Subcutaneous abdominal adipose tissue (tissue), 5 donors: ENCODE measurements at regions not wholly inside any gene's neighbourhood (a gene's known extent, or its start where the extent isn't known, plus 50 kb on each side); places are given as distances from the start of the nearest gene placed in this dataset.
A peak's percentile ranks its signal among the peaks of the same experiment; 100 is the strongest.
"Not testable (repeated sequence)": the region's sequence is repeated elsewhere in the genome, so short reads cannot be mapped to it uniquely, and the experiment has no call there.

ENCODE experiments used
- H3K27ac ChIP-seq: one replicate; pipeline ENCODE4 v1.7.0; 2013; ENCODE audit warnings: low read depth, mild to moderate bottlenecking, inconsistent platforms, low read length, moderate library complexity
- H3K27me3 ChIP-seq, 5 donors: one replicate each; pipeline ENCODE4 v1.7.0; 2013; ENCODE audit warnings: low read length in 5 of 5, inconsistent platforms in 1 of 5; ENCODE audit not compliant: control insufficient read depth in 5 of 5, insufficient read depth in 4 of 5
- H3K36me3 ChIP-seq, 5 donors: one replicate each; pipeline ENCODE4 v1.7.0; 2013; ENCODE audit warnings: low read length in 5 of 5; ENCODE audit not compliant: control insufficient read depth in 5 of 5, insufficient read depth in 5 of 5
- H3K4me1 ChIP-seq, 5 donors: one replicate each; pipeline ENCODE4 v1.7.0; 2013; ENCODE audit warnings: low read length in 5 of 5, mild to moderate bottlenecking in 3 of 5, moderate library complexity in 1 of 5; ENCODE audit not compliant: control insufficient read depth in 5 of 5, insufficient read depth in 5 of 5
- H3K4me3 ChIP-seq, 5 donors: one replicate each; pipeline ENCODE4 v1.7.0; 2013; ENCODE audit warnings: low read length in 5 of 5, low read depth in 1 of 5
- H3K9ac ChIP-seq, 5 donors: one replicate each; pipeline ENCODE4 v1.7.0; 2013; ENCODE audit warnings: low read length in 5 of 5, mild to moderate bottlenecking in 4 of 5, moderate library complexity in 3 of 5
- H3K9me3 ChIP-seq, 5 donors: one replicate each; pipeline ENCODE4 v1.7.0; 2013; ENCODE audit warnings: low read length in 5 of 5; ENCODE audit not compliant: control insufficient read depth in 5 of 5
- donor health status: healthy.
- donor health status: healthy.
- donor health status: healthy.
- donor health status: healthy.
- donor health status: healthy.

DNA sequence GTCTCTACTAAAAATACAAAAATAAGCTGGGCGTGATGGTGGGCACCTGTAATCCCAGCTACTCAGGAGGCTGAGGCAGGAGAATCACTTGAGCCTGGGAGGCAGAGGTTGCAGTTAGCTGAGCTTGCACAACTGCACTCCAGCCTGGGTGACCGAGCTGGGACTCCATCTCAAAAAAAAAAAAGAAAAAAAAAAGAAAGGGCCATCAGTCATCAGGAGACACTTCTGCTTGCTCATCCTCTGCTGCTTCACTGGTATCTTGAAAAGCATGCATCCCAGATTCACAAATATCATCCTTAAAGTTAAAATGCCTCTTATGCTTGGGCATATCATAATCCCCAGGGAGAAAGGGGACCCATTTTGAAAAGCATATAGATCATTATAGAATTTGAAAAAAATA, 176.6 kb upstream of the NR2F2 start:
- Histone ChIP-seq H3K9me3 (no peaks in the 10 kb centered on the region), H3K4me1 (peaks cover 0 to 10% (median 6%) of the 10 kb centered on the region in 5 donors), H3K27ac (no peak overlapping the region), H3K36me3 (no peaks in the 10 kb centered on the region), H3K4me3 (no peak overlapping the region), H3K27me3 (no peaks in the 10 kb centered on the region), H3K9ac (no peak overlapping the region)

DNA sequence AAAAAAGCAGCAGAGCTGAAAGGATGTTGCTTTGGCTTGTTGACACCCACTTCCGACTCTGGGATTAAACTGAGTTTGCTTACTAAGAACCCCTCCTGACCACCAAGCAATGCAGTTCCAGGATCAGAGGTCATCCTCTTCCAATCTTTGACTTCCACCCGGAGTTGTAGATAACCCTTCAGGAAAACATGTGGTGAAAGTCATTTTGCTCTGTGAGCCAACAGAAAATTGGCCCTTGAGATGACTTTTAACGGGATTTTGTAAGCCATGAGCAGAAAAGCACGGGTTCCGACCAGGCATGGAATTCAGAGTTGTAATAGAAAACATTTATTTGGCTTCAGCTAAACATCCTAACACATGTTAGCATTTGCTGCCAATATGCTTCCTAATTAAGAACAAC, 171.6 kb upstream of the NR2F2 start:
- Histone ChIP-seq H3K36me3 (no peaks in the 10 kb centered on the region), H3K4me3 (no peak overlapping the region), H3K9me3 (no peaks in the 10 kb centered on the region), H3K9ac (no peak overlapping the region), H3K27ac (no peak overlapping the region), H3K27me3 (no peaks in the 10 kb centered on the region), H3K4me1 (peaks cover 2 to 28% (median 16%) of the 10 kb centered on the region in 5 donors)

DNA sequence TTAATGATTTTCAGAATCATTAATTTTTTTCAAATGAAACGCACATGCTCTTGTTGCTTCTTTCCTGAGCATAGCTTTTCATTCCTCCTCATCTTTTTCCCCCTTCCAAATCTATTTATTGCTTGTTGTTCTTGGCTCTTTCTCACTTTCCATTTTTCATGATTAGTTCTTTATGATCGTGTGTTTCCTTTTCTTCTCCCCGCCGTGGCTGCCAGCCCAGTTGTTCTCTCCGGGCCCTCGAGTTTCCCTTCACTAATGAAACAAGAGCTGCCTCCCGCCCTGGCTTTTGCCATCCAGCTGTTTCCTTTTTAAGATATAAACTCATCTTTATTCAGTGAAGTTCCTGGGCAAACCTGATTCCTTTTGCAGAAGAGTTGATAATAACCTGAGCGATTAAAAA, 170.2 kb upstream of the NR2F2 start:
- H3K9ac ChIP-seq, result peak overlapping the region in 1 of 5 donors; percentile 25
- H3K4me3 ChIP-seq, result no peak overlapping the region
- H3K9me3 ChIP-seq, result no peaks in the 10 kb centered on the region
- peaks cover 2 to 28% (median 16%) of the 10 kb centered on the region in 5 donors for H3K4me1 ChIP-seq
- no peaks in the 10 kb centered on the region for H3K36me3 ChIP-seq
- peak overlapping the region; percentile 15 for H3K27ac ChIP-seq
- H3K27me3 ChIP-seq, result no peaks in the 10 kb centered on the region

DNA sequence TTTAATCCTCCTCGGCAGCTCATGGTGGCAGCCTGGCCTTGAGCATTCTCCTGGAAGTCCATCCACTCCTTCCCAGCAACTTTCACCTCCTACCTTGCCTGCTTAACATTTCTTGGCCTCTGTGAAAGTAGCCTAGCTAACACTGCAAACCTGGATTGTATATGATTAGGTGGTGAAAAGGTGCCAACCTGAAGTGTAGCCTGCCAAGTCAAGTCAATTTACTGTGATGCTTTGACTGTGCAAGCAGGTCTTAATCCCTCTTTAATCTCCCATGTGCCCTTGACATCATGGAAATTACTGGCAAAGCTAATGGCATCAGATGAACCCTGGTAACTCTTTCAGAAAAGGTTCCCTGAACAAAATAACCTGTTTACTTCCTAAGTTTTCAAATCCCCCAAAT, 169.7 kb upstream of the NR2F2 start:
- Histone ChIP-seq H3K4me3 (no peak overlapping the region), H3K27ac (peak overlapping the region; percentile 15), H3K9ac (peak overlapping the region in 1 of 5 donors; percentile 25), H3K27me3 (no peaks in the 10 kb centered on the region), H3K4me1 (peaks cover 2 to 28% (median 16%) of the 10 kb centered on the region in 5 donors), H3K9me3 (no peaks in the 10 kb centered on the region), H3K36me3 (no peaks in the 10 kb centered on the region)

DNA sequence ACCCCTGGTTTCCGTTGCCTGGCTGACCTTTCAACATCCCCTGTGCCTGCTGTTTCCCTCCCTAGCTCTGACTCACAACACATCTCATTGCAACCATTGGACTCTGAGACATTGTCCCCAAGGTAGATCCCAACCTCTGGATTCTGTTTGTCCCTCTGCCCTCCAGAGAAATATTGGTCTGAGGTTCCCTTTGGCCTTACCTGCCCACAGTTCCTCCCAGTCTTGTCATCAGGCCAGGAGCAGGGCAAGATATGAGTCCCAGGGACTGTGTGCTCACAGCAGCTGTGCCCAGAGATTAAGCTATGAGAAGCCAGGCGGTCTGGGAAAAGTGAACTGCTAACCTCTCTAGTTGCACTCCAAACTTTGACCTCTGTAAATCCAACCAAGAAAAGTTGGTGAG, 168.2 kb upstream of the NR2F2 start:
- no peak overlapping the region for H3K4me3 ChIP-seq
- no peaks in the 10 kb centered on the region for H3K9me3 ChIP-seq
- peaks cover 2 to 28% (median 16%) of the 10 kb centered on the region in 5 donors for H3K4me1 ChIP-seq
- no peak overlapping the region for H3K9ac ChIP-seq
- H3K36me3 ChIP-seq, result no peaks in the 10 kb centered on the region
- no peaks in the 10 kb centered on the region for H3K27me3 ChIP-seq
- H3K27ac ChIP-seq, result no peak overlapping the region

DNA sequence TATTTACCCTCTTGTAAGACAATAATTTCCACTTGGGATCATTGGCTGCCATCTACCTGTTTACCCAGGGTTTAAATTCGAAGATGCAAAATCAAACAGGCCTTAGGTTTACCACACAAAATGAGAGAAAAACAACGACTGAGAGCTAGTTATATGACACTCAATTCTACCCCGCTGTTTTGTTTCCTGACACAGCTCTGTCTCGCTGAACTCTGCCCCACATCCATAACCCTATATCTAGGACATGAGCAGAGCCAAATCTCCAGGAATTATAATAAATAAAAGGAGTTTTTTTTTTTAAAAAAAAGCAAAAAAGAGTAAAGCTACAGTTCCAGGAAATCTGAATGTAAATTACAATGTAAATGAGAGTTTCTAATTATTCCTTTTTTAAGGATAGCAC, 165.4 kb upstream of the NR2F2 start:
- no peaks in the 10 kb centered on the region for H3K9me3 ChIP-seq
- no peaks in the 10 kb centered on the region for H3K36me3 ChIP-seq
- peaks cover 0 to 8% (median 3%) of the 10 kb centered on the region in 5 donors for H3K4me1 ChIP-seq
- H3K4me3 ChIP-seq, result no peak overlapping the region
- H3K27me3 ChIP-seq, result no peaks in the 10 kb centered on the region
- H3K9ac ChIP-seq, result no peak overlapping the region
- no peak overlapping the region for H3K27ac ChIP-seq

DNA sequence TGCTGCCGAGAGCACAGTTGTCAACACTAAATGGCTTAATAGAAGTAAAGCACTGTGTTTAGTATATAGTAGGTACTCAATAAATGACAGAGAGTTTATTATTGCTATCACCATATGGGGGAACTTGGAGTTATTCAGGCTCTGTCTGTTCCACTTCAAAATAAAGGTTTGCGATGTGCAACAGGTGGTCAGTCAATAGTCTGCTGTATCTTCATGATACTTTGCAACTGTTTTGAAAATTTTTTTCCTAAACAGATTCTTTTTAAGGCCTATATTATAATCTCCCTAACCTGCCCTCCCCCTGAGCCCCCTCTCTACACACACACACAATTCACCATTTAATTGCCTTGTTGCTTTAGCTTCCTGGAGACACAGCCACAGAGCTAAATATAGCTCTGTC, 164.7 kb upstream of the NR2F2 start:
- Histone ChIP-seq H3K27ac (no peak overlapping the region), H3K36me3 (no peaks in the 10 kb centered on the region), H3K27me3 (no peaks in the 10 kb centered on the region), H3K4me3 (no peak overlapping the region), H3K9me3 (no peaks in the 10 kb centered on the region), H3K9ac (no peak overlapping the region), H3K4me1 (peaks cover 0 to under 1% (median 0%) of the 10 kb centered on the region in 5 donors)

DNA sequence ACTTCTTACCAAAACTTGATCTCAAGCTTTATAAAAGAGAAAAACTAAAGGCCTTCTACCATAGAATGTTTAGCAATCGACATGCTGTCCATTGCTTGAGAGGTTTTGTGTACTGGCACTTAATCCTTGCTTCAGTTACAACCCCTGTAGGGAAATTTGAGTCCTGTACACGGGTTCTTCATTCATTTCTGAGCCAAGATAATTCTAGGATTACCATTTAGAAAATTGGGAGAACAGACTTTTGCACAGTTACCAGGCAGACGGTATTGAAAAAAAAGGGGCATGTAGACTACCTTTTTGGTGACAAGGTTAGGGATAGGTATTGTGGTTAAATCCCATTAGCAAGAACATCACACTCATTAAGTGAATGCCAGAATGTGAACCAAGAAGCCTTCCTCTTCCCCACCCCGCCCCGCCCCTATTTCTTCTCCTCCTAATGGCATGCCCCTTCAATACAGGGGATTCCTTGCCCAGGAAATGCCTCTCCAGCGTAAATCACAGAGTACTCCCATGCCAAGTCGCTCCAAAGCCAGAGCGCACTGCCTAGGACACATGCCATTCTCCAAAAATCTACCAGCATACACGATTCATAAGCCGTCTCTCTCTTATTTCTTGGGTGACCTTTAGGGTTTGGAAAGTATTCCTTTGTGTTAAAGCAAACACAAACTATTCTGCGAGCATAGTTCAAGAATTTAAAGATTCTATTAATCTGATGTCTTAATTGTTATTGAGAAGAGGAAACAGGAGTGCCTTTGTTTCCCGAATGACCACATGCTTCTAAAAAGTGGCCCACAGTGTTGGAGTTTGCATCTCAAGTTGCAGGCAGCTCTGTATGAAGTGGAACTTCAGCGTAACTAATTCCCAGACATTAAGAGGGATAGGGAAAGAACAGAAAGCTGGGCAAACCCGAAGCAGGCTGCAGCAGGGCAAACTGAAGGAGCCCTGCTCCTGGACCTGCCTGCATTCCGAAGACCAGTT, 164.0 kb upstream of the NR2F2 start:
- Histone ChIP-seq H3K27ac (no peak overlapping the region), H3K9me3 (no peaks in the 10 kb centered on the region), H3K4me3 (no peak overlapping the region), H3K27me3 (no peaks in the 10 kb centered on the region), H3K4me1 (no peaks in the 10 kb centered on the region), H3K9ac (no peak overlapping the region), H3K36me3 (no peaks in the 10 kb centered on the region)

DNA sequence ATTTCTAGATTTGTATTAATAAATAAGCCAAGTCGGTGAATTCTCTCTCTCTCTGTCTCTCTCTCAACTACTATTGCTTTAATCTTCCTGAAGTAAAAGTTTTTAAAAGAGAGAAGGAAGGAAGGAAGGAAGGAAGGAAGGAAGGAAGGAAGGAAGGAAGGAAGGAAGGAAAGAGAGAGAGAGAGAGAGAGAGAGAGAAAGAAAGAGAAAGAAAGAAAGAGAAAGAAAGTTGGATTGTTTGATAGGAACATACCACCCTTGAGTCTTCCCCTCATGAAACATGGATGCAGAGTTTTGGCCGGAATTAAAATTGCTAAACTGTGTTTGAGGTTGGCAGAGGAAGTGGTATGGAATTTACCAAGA, 159.9 kb upstream of the NR2F2 start:
- not testable (repeated sequence) for H3K36me3 ChIP-seq, H3K9ac ChIP-seq, H3K4me1 ChIP-seq, H3K27me3 ChIP-seq, H3K27ac ChIP-seq, H3K9me3 ChIP-seq, H3K4me3 ChIP-seq

DNA sequence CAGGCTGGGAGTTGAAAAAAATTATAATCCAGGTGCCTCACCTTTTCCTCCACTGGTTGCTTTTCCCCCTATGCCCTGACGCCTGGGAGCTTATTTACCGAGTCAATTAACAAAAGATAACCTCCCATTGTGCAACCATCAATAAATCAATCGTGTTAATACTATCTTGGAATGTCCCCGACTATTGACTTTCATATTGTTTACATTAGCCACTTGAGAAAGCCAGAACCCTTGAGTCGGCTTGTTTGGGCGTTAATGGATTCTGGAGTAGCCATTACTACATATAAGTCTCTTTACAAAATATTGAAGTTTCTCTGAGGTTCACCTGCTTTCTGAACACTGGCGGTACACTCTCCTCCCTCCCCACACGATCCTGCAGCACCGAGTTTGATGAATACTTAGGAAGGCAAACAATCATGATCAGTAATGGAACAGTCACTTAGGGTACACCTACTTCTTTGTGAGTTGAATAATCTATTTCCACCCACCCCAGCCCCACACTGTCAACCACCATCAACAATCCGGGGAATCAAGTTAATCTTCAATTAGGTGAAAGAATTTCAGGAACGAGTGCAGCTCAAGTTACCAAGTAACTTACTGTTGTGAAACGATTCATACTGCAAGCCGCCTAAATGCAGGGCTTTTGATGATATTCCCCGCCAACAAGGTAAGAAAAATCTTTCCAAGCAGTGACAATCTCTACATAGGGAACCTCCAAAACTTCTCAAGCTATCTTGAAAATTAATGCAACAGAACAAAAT, 159.3 kb upstream of the NR2F2 start:
- Histone ChIP-seq H3K36me3 (no peaks in the 10 kb centered on the region), H3K9ac (no peak overlapping the region), H3K27ac (no peak overlapping the region), H3K27me3 (no peaks in the 10 kb centered on the region), H3K9me3 (no peaks in the 10 kb centered on the region), H3K4me1 (no peaks in the 10 kb centered on the region), H3K4me3 (no peak overlapping the region)
